DMS53 treated with DMSO at 0.1 percent for 48 hours (cell line): ENCODE measurements at regions not wholly inside any gene's neighbourhood (a gene's known extent, or its start where the extent isn't known, plus 50 kb on each side); places are given as distances from the start of the nearest gene placed in this dataset.

Experiments used
- DNase-seq: peaks from one replicate; lab custom pipeline; 2025; ENCODE audit not compliant: unreplicated experiment; lab: John Stamatoyannopoulos, UW

DNA sequence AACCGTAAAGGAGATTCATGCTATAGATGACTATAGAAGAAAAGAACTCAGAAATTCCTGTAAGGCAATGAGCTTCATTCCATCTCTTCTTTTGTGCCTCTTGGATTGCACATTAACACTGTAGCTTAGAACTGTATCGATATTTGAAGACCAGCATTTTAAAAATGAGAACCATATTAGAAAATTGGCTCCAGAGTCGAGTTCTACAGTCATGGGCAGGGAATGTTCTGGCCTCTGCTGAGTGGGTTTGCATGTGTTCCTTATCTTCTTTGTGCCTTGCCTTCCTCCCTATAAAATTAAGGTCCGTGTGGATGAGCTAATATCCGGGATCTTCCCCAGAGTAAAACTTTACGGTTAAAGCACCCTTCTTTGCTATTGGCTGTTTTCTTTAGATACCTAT lies 77.4 kb upstream of the PLCL2 start:
- no peak for DNase-seq

DNA sequence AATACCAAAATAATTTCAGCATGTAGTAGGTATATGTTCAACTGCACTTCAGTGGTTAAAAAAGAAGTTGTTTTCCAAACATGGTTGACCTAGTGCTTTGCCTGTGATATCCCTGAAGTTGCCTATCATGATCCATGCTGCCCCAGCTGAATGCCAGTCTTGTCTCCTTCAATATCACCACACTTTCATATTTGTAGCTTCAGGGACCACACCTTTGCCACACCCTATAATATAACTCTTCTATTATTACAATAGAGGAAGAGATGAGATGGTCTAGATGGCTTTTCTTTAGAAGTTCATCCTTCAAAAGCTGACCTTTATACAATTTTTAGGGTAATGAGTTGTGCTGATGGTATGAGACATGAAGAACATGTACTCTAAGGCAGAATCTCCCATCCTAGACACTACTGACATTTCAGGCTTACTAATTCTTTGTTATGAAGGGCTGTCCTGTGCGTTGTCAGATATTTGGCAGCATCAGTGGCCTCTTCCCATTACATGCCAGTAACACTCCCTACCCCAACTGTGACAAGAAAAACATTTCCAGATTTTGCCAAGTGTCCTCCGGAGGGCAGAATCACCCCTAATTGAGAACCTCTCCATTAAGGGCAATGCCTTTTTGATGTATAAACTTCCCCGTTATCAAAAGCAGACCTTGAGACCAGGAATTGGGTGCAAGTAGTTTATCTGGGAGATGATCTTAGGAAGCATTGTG lies 76.2 kb upstream of the PLCL2 start:
- DNase-seq, result no peak

DNA sequence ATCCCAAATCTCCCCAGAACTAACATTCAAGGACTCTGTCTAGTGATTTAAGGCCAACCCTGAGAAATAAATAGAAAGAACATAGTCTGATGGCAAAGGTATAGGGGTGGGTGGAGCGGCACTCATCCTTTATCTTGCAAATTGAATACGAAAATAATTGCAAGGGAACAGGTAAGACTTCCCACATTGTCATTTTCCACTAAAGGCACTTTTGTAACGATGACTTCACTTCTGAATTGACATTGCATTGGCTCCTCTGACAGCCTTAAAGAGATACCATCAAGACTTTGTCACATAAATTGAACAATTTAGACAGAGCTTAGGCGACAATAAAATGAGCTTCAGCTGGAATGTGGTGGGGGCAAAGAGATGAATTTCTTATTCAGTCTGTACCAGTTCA lies 75.3 kb upstream of the PLCL2 start:
- DNase-seq, result no peak

DNA sequence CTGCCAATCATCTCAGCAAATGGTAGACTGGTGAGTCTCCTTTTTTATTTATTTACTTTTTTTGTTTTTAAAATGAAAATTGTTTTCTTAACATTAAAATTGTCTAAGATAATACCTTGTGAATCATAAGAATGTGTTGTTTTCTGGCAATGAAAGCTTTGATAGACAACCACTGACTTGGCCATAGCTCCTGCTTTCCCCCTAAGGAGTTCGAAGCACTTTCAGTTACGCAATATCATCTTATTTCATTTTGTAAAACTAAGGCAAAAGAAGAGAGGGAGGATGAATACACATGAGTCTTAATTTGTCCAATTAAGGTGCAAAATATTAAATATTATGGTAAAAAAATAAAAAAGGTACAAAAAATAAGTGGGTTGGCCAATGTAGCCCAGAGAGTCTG lies 74.8 kb upstream of the PLCL2 start:
- DNase-seq, result no peak

DNA sequence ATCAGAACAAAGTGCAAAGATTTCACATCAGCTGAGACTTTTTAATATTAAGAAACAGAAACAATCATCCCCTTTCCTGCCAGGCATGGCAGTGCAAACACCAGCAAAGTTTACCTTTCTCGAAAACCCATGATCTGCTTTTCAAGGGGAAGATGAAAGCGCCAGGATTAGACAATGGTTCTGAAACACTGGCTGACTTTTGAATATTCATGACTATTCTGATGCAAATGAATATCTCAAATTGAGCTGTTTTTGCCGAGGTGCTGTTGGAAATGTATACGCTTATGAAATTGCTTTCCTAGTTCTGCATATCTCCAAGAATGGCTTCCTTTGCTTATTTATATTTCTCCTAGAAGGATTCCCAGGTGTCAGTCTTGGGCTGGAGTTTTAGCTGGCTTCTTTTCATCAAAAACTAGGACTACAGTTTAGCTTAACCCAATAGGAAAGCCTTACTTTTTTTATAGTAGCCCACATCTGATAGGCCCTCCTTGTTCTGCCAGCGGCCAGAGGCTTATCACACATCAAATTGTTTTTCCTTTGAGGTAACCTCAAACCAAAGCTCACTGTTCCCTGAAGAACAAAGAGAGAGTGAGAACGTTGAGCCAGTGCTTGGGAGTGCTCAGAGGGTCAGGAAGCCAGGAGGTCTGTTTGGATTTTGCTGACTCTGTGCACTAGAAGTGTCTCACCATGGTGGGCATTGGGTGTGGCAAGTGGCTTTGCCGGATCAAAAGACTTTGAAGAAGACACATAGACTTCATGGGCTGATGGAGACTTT lies 74.0 kb upstream of the PLCL2 start:
- no peak for DNase-seq

DNA sequence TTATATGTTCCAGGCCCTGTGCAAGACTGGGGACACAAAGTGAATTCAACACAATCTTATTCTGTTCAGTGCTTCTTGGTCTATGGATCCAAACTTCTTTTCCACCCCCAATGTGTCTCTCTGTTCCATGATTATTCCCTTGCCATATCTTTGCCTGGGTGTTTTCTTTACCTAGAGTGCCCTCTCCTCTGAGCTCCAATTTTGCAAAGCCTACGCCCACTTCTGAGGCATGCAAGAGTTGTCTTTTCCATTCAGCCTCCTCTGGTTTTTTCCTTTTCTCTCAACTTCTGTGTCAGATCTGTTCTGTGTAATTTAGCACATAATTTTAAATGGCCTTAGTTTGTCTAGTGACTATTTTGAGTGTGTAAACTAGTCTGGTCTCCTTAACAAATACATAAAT lies 72.8 kb upstream of the PLCL2 start:
- no peak for DNase-seq

DNA sequence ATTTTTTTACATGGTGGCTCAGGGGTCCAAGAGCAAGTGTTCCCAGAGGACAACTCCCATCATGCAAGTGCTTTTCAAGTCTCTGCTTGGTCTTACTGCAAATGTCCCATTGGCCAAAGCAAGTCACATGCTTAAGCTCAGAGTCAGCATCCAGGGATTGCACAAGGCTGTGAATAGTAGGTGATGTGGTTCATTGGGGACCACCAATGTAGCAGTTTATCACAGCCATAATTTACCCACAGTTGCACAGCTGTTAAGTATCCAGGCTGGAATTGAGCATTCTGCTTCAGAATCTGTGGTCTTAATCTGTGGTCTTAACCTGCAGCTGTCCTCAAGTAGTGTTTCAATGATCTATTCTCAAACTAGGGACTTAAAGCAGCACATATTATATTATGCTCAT lies 71.4 kb upstream of the PLCL2 start:
- DNase-seq, result no peak

DNA sequence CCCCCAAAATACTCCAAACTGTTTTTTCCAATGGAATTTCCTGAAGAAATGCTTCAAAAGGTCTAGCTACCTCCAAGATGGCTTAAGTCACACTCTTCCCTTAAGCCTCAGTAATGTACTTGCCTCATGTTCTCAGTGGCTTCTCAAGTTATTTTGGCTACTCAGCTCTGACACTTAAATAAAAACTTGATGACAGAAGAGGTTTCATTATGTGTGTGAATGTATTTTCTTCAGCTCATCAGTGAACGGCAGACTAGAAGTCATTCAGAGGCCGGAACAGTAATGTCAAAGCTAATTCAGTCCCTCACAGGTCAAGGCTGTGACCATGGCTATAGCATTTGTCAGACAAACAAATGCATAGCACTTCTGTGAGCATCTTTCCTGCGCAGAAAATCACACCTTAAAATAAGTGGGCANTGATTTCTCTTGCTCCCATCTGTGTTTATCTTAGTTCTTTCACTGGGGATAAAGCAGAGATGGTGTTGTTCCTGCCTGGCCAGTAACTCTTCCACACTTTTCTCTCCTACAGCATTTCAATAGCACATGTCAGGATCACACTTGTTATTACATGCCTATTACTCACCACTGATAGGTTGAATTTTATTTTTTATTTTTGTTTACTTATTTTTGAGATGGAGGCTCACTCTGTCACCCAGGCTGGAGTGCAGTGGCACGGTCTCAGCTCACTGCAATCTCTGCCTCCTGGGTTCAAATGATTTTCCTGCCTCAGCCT lies 68.5 kb upstream of the PLCL2 start:
- no peak for DNase-seq

DNA sequence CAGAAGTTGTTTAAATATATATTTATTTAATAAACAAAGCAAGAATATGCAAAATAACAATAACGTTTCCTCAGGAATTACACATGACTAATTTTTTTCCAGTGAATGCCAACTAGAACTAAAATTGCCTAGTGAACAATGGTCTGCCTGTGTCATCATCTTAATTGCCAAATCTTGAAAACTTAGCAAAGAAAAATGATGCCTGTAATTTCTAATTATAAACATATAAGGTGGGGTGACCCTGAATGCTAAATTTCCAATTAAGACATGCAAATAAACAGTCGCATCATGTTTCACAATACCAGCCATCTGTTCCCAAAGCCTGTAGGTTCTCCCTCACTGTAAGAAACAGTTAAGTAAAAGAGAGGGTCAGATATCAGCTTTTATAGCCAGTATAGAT lies 67.6 kb upstream of the PLCL2 start:
- no peak for DNase-seq

DNA sequence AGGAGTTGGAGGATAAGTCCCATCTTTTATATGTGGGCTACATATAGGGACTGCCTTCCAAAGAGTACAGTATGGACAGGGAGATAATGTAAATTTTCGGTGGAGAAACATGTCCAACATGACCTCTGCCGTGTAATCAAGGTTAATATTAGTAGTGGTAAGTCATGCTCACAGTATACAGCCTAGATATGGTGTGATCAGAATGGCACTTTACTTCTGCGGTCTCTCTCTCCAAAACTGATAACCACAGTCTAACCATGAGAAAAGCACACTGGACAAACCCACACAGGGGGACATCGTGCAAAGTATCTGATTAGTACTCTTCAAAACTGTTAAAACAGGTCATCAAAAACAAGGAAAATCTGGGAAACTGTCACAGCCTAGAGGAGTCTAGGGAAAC lies 66.6 kb upstream of the PLCL2 start:
- no peak for DNase-seq

DNA sequence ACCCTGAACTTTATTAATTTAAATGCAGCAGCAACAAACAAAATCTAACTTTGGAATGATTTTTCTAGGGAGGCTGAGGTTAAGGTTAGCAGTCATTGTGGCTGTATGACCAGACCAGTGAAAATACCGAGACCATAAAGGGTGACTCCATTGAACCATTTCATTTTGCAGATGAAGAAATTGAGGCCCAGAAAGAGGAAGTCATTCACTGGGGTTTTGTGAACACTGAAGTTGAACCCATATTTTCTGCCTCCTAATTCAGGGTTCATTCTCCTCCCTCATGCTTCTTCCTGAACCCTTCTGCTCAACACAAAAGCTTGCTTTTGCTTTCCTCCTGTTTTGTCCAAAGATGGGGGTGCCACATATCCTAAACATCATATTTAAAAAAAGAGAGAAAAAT lies 65.8 kb upstream of the PLCL2 start:
- no peak for DNase-seq

DNA sequence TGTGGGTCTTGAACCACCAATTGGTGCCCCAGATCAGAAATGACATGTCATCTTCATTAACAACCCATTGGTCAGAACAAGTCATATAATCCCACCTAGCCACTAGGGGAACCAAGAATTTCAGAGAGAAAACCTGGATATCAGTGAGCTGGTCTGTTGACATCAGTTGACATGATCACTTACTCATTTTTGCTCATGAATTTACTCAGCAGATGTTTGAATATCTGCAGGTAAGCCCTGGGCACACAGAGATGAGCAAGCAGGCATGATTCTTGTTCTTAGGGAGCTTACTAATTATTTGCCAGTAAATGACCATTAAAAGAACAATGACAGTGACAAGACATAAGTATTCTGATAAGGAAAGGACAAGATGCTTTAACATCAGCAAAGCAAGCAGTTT lies 64.3 kb upstream of the PLCL2 start:
- no peak for DNase-seq

DNA sequence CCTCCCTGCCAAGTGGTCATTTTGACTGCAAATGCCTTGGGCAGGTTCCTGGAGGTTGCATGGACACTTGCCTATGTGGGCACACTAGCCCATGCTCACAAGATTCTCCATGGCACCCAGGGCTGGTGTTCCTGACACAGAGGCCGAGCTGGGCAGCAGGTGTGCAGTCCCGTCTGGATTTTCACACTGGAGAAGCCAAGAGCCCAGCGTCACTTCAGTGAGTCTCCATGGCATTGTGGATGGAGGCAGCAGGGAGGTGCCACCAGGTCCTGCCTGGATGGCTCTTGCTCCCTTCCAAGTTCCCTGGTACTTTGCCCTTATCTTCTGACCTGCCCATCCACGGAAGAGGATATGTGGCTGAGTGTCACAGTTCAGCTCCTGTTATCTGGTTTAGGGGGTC lies 63.7 kb upstream of the PLCL2 start:
- DNase-seq, result no peak

DNA sequence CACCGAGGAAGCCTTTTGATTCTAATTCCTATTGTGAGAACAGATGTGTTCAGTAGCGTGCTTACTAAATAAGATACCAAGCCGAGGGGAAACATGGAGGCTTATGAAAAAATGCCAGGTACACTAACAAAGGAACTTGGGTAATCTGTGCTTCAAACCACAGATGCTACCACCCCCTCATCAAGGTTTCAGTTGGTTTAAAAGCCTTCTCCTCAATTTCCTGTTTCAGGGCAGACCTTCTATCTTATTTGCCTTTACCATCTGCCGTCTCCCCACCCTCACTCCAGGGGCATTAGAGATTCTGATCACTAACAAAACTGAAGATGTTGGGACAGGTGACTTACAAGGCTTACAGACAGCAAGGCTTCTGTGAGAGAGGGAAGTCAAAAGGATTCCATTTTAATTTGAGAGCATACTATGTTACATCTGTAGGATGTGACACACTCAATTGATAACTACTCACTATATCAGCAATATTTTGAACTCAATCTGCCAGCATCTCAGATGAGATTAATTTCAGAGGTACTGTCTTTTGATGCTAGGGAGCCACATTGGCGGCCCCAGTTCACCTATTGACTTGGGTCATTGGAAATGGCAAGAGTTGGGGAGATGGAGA lies 60.6 kb upstream of the PLCL2 start:
- no peak for DNase-seq

DNA sequence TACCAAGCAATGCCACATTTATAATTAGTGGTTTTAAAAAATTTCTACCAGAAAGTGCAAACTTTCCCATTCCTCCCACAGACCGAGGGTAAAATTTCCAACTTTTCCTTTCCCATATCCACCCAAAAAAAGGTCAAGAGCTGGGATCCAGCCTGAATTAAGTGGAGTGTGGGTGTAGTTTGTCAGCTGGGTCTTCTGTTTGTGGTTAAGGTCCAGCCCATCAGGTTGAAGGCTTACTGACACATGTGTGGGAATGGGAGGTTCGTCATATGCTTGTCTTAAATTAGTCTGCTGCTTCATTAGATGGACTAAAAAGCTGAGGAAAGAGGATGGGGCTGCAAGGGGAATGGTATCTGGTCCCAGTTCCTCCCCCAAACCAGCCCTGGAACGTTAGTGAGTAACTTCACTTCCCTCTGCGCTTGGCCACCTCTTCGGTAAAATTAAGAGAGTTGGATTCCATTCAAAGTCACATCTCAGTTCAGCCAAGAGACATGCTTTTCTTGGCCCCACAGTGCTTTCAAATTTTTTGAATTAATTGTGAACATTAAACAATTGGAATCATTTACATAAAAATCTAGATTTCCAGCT lies 59.0 kb upstream of the PLCL2 start:
- no peak for DNase-seq

DNA sequence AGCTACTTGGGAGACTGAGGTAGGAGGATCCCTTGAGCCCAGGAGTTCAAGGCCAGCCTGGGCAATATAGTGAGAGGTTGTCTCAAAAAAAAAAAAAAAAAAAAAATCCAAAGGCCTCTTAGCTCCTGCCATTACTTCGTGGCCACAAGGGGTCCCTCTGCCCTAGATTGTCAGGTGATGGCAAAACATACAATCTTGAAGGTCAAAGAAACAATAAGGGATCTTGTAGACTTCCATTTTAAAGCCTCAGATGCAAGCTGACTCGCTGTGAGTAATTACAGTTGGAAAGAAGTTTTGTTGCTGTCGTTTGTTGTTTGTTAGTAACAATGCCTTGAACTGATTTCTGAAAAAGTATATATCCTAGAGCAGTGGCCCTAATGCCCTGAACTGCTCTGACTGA lies 55.9 kb upstream of the PLCL2 start:
- peak; percentile 0 for DNase-seq

DNA sequence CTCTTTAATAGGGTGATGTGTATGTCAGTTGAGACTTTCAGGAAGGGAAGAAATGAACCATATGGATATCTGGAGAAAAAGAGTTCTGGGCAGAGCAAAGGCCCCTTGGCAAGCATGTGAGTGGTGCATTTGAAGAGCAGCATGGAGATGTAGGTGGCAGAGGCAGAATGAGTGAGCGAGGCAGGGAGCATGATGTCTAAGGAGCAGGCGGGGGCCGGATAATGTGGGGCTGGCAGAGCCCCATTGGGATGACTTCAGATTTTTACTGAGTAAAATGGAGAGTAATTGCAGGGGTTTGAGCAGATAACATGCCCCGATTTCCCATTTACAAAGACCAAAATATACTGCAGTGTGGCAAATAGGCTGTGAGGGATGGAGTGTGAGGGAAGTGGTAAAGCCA lies 52.9 kb upstream of the PLCL2 start:
- DNase-seq, result no peak

DNA sequence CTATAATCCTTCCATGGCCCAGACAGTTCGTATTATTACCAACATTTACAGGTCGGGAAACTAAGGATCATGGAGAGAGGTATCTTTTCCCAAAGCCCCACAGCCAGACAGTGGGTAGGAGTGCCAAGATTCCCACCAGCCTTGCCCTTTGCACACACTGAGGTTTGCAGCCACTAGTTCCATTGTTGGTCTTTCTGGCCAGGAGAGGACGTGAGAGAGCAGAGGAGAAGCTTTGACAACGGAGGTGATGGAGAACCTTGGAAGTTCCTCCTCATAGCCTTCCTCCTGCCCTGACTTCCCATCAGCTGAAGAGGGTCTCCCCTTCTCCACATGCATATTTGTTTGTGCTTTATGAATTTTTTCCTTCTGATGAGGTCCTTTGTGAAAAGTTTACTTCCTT lies 50.5 kb upstream of the PLCL2 start:
- DNase-seq, result no peak

DNA sequence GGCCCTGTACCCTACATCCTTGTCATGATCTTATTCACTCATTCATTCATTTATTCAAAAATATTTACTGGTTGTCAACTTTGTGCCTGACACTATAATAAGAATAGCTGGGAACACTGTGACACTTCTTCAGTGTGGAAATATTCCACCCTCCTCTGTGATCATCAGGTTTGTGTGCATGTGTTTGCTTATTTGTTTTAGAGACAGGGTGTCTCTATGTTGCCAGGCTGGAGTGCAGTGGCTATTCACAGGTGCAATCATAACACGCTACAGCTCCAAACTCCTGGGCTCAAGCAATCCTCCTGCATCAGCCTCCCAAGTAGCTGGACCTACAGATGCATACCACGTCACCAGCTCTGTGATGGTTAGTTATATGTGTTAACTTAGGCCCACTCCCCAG lies 50.0 kb upstream of the PLCL2 start:
- no peak for DNase-seq
